GM23338 (cell line): ENCODE measurements at regions not wholly inside any gene's neighbourhood (a gene's known extent, or its start where the extent isn't known, plus 50 kb on each side); places are given as distances from the start of the nearest gene placed in this dataset.

Source experiments
- ATAC-seq: fragments of 200-7000 bp; cut with Tn5 transposase; 3 replicates; pipeline ENCODE4 v1.9.1; 2020
- DNase-seq: peaks from one replicate; pipeline ENCODE4 v3.0.0-alpha.2; 2015; ENCODE audit warnings: low spot score
- H2AFZ ChIP-seq: fragments of 200-600 bp; sonication (generic); 2 replicates; pipeline ENCODE4 v1.8.0; 2016; ENCODE audit warnings: antibody characterized with exemption, mild to moderate bottlenecking, moderate library complexity
- H3F3A ChIP-seq: fragments of 200-600 bp; sonication (generic); replicated peaks from 2 replicates; pipeline ENCODE4 v1.8.0; 2017; ENCODE audit warnings: antibody characterized with exemption, mixed run types, low read depth
- H3K27ac ChIP-seq: fragments of 200-600 bp; sonication (generic); 2 replicates; pipeline ENCODE4 v1.6.1; 2016; ENCODE audit warnings: low read depth
- H3K27me3 ChIP-seq: fragments of 200-600 bp; sonication (generic); 2 replicates; pipeline ENCODE4 v1.8.0; 2016; ENCODE audit warnings: mild to moderate bottlenecking, mixed run types, moderate library complexity; ENCODE audit not compliant: insufficient read depth
- H3K36me3 ChIP-seq: fragments of 200-600 bp; sonication (generic); 2 replicates; pipeline ENCODE4 v1.8.0; 2016; ENCODE audit warnings: mild to moderate bottlenecking; ENCODE audit not compliant: insufficient read depth
- H3K4me1 ChIP-seq: fragments of 200-600 bp; sonication (generic); 2 replicates; pipeline ENCODE4 v1.8.0; 2016; ENCODE audit warnings: mild to moderate bottlenecking, moderate library complexity; ENCODE audit not compliant: insufficient read depth
- H3K4me2 ChIP-seq: fragments of 200-600 bp; sonication (generic); 2 replicates; pipeline ENCODE4 v1.7.1; 2017; ENCODE audit warnings: mixed run types
- H3K4me3 ChIP-seq: fragments of 200-600 bp; sonication (generic); 2 replicates; pipeline ENCODE4 v1.6.1; 2016; ENCODE audit warnings: mixed run types
- H3K79me2 ChIP-seq: fragments of 200-600 bp; sonication (generic); replicated peaks from 2 replicates; pipeline ENCODE4 v1.8.0; 2017; ENCODE audit warnings: mild to moderate bottlenecking; ENCODE audit not compliant: insufficient read depth
- H3K9me2 ChIP-seq: fragments of 200-600 bp; sonication (generic); 2 replicates; pipeline ENCODE4 v1.8.0; 2017; ENCODE audit not compliant: insufficient read depth
- H4K20me1 ChIP-seq: fragments of 200-600 bp; sonication (generic); replicated peaks from 2 replicates; pipeline ENCODE4 v1.8.0; 2017; ENCODE audit warnings: mild to moderate bottlenecking; ENCODE audit not compliant: insufficient read depth
- H3K27ac Mint-ChIP-seq: 2 replicates; pipeline ENCODE4 v1.8.0; 2020; ENCODE audit warnings: inconsistent platforms, mild to moderate bottlenecking, moderate library complexity, mixed read lengths
- H3K27me3 Mint-ChIP-seq: 3 replicates; pipeline ENCODE4 v1.8.0; 2022; ENCODE audit warnings: low read depth, mild to moderate bottlenecking, moderate library complexity, mixed read lengths, inconsistent platforms; ENCODE audit not compliant: insufficient read depth, poor library complexity
- H3K36me3 Mint-ChIP-seq: 3 replicates; pipeline ENCODE4 v1.8.0; 2021; ENCODE audit warnings: low read depth, mild to moderate bottlenecking, inconsistent platforms, moderate library complexity, mixed read lengths
- H3K4me1 Mint-ChIP-seq: 3 replicates; pipeline ENCODE4 v1.8.0; 2020; ENCODE audit warnings: mild to moderate bottlenecking, inconsistent platforms, mixed read lengths
- H3K4me3 Mint-ChIP-seq: 3 replicates; pipeline ENCODE4 v1.8.0; 2021; ENCODE audit warnings: moderate library complexity, mild to moderate bottlenecking, inconsistent platforms, mixed read lengths
- H3K9me3 Mint-ChIP-seq: 3 replicates; pipeline ENCODE4 v1.8.0; 2020; ENCODE audit warnings: moderate library complexity, mild to moderate bottlenecking, inconsistent platforms, mixed read lengths
- CREB1 ChIP-seq: fragments of 250-450 bp; sonication (Bioruptor Pico); IDR thresholded peaks from 2 replicates; pipeline ENCODE4 v1.5.0; 2020; ENCODE audit warnings: low read depth, mild to moderate bottlenecking, moderate library complexity
- CTCF ChIP-seq, 2 experiments: fragments of 200-600 bp in 1 of 2; sonication (generic) in 1 of 2; conservative IDR thresholded peaks; 2 replicates each; pipeline versions ENCODE4 v1.5.1 to v1.6.1; 2016 to 2017; ENCODE audit warnings: antibody characterized with exemption in 2 of 2, low read depth in 2 of 2, mild to moderate bottlenecking in 2 of 2, moderate library complexity in 1 of 2
- ETS1 ChIP-seq: IDR thresholded peaks from 2 replicates; pipeline ENCODE4 v1.6.1; 2016; ENCODE audit warnings: antibody characterized with exemption
- EZH2 ChIP-seq: fragments of 200-600 bp; sonication (generic); IDR thresholded peaks from one replicate; pipeline ENCODE4 v1.8.0; 2017; ENCODE audit warnings: antibody characterized with exemption, mild to moderate bottlenecking, low read depth; ENCODE audit not compliant: unreplicated experiment
- EZH2phosphoT487 ChIP-seq: fragments of 200-600 bp; sonication (generic); IDR thresholded peaks from one replicate; pipeline ENCODE4 v1.8.1; 2018; ENCODE audit warnings: antibody characterized with exemption; ENCODE audit not compliant: unreplicated experiment
- NANOG ChIP-seq: IDR thresholded peaks from 2 replicates; pipeline ENCODE4 v1.6.1; 2016; ENCODE audit warnings: antibody characterized with exemption, borderline replicate concordance
- POLR2AphosphoS5 ChIP-seq: IDR thresholded peaks from 2 replicates; pipeline ENCODE4 v1.6.1; 2016; ENCODE audit warnings: antibody characterized with exemption, low read depth
- REST ChIP-seq: IDR thresholded peaks from one replicate; pipeline ENCODE4 v1.6.1; 2018; ENCODE audit warnings: antibody characterized with exemption; ENCODE audit not compliant: unreplicated experiment
- STAT1 ChIP-seq: IDR thresholded peaks from one replicate; pipeline ENCODE4 v1.6.1; 2016; ENCODE audit warnings: antibody characterized with exemption; ENCODE audit not compliant: unreplicated experiment
- ZNF114 ChIP-seq: fragments of 250-450 bp; sonication (Bioruptor Pico); IDR thresholded peaks from 2 replicates; pipeline ENCODE4 v1.5.0; 2020; ENCODE audit warnings: mild to moderate bottlenecking, moderate library complexity

- Histone ChIP-seq H3K4me2 (no peak overlapping the region), H3K4me1 (peaks cover 5% of the 10 kb centered on the region; the same call in 1 of the 2 replicates), H3K27ac (no peak overlapping the region), H3K4me3 (no peak overlapping the region), H3K27me3 (no peaks in the 10 kb centered on the region), H3K9me2 (0 out of 2 replicates have a peak, but pooled peaks cover 3% of the 10 kb centered on the region), H4K20me1 (no peaks in the 10 kb centered on the region), H3K79me2 (no peaks in the 10 kb centered on the region), H2AFZ (no peak overlapping the region), H3F3A (no peaks in the 10 kb centered on the region), H3K36me3 (no peaks in the 10 kb centered on the region)
- Mint-ChIP-seq H3K36me3 (no peaks in the 10 kb centered on the region), H3K27ac (no peak overlapping the region), H3K4me3 (no peak overlapping the region), H3K27me3 (no peaks in the 10 kb centered on the region), H3K4me1 (peaks cover 7% of the 10 kb centered on the region; the same call in 2 of the 3 replicates), H3K9me3 (peaks cover 10% of the 10 kb centered on the region; the same call in 2 of the 3 replicates)
- ATAC-seq, result no peak
- DNase-seq, result no peak
- TF ChIP-seq NANOG (no peak), EZH2phosphoT487 (no peak), CREB1 (no peak), EZH2 (no peak), ZNF114 (no peak), STAT1 (no peak), ETS1 (no peak), CTCF (conservative IDR thresholded peaks at IDR 0.05; ENCODE audit: low read depth in 2 of 2) (no peak)
Observed at GRCh38 chr11:90635886-90636285, 413.0 kb upstream of the CHORDC1 start.

GRCh38 chr11:90635151-90635550, 412.3 kb upstream of the CHORDC1 start:
- Histone ChIP-seq H3K4me1 (peaks cover 5% of the 10 kb centered on the region; the same call in 1 of the 2 replicates), H3K9me2 (0 out of 2 replicates have a peak, but pooled peaks cover 3% of the 10 kb centered on the region), H3K27me3 (no peaks in the 10 kb centered on the region), H4K20me1 (no peaks in the 10 kb centered on the region), H3K4me3 (no peak overlapping the region), H3K36me3 (no peaks in the 10 kb centered on the region), H3F3A (no peaks in the 10 kb centered on the region), H3K4me2 (no peak overlapping the region), H3K27ac (no peak overlapping the region), H2AFZ (peak overlapping the region; percentile 40; the same call in 1 of the 2 replicates), H3K79me2 (no peaks in the 10 kb centered on the region)
- Mint-ChIP-seq H3K27me3 (no peaks in the 10 kb centered on the region), H3K4me1 (peaks cover 7% of the 10 kb centered on the region; the same call in 2 of the 3 replicates), H3K36me3 (no peaks in the 10 kb centered on the region), H3K27ac (no peak overlapping the region), H3K4me3 (no peak overlapping the region), H3K9me3 (peaks cover 10% of the 10 kb centered on the region; the same call in 2 of the 3 replicates)
- no peak for DNase-seq
- ATAC-seq, result no peak
- TF ChIP-seq STAT1 (no peak), CTCF (conservative IDR thresholded peaks at IDR 0.05; ENCODE audit: low read depth in 2 of 2) (no peak), EZH2phosphoT487 (no peak), POLR2AphosphoS5 (no peak), ETS1 (no peak), REST (no peak), EZH2 (no peak), CREB1 (no peak), NANOG (no peak), ZNF114 (no peak)
